Ecto neural progenitor cell (in vitro differentiated cells): ENCODE measurements at regions not wholly inside any gene's neighbourhood (a gene's known extent, or its start where the extent isn't known, plus 50 kb on each side); places are given as distances from the start of the nearest gene placed in this dataset.

ENCODE experiments used
- DNase-seq: peaks from one replicate; pipeline ENCODE4 v3.0.0-alpha.2; 2018; ENCODE audit warnings: low spot score

DNA sequence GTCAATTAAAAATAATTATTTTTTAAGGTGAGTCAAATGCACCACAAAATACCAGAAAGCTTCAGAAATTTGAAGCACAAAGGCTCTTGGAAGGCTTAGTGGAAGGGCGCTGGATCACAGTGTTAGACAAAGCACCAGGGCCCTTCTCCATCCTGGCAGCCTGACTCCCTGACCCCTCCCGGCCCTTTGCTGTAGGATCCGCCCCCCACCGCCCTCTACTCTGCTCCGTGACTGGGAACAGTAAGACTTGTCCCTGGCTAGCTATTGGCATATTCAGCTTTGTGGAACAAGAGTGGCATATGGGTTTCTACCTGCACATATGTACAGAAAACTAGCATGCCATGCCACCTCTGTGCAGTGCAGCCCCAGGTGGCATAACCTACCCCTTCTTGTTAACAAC, 222.1 kb downstream of the SYK start:
- peak; percentile 41 for DNase-seq

DNA sequence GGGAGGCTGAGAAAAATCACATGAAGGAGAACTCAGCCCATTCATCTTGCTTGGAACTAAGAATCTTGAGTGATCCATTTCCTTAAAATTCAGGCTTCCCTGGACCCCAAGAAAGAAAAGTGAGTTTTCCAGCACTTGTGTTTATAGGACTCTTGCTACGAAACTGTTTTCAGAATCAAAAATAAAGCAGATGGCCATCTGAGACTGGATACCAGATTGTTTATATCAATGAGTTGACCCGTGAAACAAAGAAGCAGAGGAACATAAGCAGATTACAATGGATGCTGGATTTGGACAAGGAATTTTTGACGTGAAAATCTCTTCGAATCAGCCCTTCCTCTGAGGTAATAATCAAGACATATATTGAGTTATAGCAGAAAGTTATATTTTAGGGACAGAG, 223.2 kb downstream of the SYK start:
- no peak for DNase-seq

DNA sequence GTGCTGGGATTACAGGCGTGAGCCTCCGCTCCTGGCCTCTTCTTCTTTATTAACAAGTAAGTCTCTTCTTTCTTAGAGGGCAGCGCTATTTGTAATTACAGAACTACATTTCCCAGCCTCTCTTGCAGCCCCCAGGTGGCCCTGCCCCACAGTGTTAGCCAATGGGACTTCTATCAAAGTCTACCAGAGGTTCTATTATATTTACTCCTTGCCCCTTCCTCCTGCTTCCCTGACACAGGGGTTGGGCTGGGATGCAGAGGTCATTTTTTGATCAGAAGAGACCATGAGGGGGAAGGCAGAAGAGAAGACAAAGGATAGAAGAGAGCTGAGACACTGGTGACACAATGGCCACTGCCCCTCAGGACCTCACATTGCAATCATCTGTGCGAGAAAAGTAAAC, 224.2 kb downstream of the SYK start:
- DNase-seq: no peak

DNA sequence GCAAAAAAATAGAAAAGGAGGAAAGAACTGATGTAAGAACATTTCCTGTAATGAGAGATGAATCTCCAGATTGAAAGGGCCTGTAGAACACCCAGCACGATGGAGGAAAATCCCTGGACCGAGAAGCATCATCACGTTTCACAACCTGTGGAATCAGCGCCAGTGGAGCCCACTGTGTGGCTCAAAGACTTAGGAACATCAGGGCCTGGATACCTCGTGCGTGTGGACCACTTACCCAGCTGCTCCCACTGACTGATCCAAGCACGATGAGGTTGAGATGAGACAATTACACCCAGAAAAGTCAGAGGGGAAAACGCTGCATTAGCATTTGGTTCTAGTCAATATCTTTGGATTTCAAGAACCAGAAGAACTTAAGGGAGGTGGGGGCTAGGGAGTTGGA, 224.6 kb downstream of the SYK start:
- peak; percentile 22 for DNase-seq

- no peak for DNase-seq
These were observed 225.4 kb downstream of the SYK start for GRCh38 chr9:91027005-91027404.

DNA sequence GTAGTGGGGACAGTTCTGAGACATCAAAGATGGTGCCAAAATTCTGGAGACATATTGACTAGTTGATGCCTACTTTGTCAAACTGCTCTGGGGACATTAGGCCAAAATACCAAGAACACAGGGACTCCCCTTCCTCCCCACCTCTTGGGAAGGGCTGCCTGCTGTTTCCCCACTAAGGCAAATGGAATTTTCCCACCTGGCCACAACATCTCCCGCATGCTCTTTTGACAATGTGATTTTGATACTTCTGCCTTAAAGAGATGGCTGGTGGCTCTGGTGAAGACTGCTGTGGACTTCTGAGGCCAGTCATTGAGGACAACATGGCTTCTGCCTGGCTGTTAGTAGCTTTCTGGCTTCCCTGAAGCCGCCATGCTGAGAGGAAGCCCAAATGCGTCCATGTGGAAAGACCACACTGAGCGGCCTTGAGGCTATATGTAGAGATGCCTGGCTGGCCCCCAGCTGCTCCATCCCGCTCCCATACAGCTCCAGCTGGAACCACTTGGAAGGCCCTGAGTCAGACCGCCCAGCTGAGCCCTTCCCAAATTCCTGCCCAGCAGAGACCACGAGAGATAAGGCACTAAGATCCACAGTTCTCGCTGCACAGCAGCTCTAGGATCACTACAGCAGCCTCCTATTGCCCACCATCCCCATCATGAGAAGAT, 226.7 kb downstream of the SYK start:
- DNase-seq: peak; percentile 38

- peak; percentile 43 for DNase-seq
These were observed 228.2 kb downstream of the SYK start for GRCh38 chr9:91029650-91030361.

- DNase-seq: no peak
These were observed 230.5 kb downstream of the SYK start for GRCh38 chr9:91032121-91032531.

DNA sequence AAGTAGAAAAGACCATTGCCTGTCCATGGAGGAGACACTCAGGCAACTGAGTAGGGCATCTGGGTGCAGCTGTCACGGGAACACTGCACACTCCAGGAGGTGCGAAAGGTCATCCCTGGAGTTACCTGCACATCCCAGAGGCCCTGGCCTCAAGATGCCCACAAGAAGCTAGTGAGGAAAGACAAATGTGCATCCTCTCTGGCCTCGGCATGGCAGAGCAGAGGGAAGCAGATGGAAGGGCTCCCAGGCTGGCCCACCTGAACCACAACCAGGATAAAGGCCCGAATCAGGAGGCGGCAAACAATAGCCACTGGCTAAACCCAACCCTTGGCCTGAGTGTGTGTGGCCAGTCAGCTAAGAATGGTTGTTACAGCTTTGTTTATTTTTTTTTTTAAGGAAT, 231.7 kb downstream of the SYK start:
- peak; percentile 21 for DNase-seq

DNA sequence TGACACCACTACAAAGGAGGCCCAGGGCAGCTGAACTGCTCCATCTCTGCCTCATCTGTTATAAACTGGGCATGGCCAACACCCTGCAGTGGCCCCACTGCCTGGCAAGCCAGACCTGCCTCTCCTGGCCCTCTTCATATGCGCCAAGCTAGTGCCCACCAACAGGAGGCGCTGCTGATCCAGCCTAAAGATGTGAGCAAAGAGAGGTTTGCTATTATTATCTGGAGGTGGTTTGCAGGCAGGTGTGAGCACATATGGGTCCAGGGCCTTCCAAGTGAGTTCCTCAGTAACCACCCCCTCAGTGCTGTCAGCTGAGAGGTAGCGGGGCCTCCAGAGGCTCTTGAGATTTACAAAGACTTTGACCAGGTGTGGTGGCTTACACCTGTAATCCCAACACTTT, 232.2 kb downstream of the SYK start:
- DNase-seq: peak; percentile 48

GRCh38 chr9:91034521-91034920, 232.9 kb downstream of the SYK start:
- peak; percentile 24 for DNase-seq

GRCh38 chr9:91034976-91035824, 233.6 kb downstream of the SYK start:
- peak; percentile 32 for DNase-seq

DNA sequence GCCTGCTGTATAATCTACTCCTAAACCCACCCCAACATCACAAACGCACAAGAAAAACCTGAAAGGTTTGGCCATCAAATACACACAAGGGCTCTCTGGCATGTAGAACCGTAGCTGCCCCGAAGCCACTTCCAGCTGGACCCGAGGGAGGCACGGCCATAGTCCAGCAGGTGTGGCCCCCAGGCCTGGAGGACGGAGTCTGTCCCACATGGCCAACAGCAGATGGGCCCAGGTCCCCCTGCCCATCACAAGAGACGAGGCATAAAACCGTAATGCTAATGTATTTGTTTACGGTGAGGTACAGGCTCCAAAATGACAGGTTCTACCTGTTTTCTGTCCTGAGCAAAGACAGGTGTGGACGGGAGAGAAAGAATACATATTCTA, 234.2 kb downstream of the SYK start:
- DNase-seq: no peak

GRCh38 chr9:91036356-91036755, 234.7 kb downstream of the SYK start:
- no peak for DNase-seq

GRCh38 chr9:91036826-91037510, 235.3 kb downstream of the SYK start:
- peak; percentile 76 for DNase-seq

DNA sequence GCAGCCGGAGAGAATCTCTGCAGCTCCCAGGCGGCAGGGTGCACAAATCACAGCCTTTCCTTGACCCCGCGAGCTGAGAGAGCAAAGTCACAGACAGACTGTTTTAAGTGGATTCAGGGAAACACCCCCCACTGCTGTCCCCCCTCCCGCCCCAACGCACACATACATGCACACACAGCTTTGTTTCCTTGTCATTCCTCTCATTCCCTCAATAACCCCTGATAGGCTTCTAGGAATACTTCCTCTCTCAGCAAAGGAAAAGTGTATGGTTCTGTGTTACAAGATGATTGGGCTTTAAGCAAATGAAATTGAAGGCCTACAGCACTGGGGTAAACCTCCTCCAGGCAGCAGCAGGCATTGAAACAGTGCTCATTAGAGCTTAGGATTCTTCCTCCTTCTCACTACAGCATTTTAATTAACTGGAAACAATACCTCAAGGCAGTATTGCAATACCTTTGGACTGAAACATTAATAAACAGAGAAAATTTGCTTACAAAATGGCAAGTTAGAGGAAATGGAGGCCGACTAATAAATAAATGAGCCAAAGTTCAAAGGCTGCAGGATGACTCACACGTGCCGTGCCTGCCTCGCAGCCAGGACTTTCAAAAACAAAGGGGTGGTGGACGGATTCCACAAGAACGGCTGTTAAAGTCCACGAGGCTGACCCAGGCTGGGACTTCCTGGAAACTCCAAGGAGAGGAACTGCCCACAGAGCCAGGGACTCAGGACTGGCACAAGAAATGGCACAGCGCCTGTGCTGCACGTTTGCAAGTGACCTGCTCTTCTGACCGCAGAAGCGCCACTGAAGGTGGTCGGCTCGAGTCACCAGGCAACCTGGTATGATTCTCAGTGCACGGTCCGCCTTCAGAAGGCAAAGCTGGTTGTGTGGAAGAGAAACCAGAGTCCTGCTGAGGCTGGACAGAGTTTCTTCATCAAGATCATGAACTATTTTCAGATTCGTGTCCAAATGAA, 236.2 kb downstream of the SYK start:
- no peak for DNase-seq

DNA sequence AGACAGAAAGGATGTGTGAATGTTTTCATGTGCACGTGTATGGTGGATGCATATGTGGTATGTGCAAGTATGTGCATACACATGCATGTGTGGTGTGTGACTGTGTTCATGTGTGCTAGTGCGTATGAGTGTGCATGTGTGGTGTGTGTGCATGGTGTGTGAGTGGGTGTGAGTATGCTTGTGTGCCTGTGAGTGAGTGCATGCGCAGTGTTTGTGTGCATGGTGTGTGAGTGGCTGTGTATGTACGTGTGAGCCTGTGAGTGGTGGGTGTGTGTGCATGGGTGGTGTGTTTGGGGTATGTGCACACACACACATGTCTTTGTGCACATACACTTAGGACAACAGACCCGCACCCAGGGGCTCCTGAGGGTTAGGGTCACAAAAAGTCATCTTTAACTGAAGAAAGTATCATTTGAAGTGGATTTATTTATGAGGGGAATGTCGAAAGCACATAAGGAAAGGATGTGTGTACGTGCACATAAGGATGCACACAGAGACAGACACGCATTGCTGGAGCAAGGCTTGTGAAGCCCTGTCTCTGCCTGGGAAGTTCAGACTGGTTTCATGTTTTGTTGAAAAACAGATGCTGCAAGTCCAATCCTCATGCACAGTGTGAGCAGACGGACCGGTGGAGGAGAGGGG, 237.0 kb downstream of the SYK start:
- DNase-seq: no peak

DNA sequence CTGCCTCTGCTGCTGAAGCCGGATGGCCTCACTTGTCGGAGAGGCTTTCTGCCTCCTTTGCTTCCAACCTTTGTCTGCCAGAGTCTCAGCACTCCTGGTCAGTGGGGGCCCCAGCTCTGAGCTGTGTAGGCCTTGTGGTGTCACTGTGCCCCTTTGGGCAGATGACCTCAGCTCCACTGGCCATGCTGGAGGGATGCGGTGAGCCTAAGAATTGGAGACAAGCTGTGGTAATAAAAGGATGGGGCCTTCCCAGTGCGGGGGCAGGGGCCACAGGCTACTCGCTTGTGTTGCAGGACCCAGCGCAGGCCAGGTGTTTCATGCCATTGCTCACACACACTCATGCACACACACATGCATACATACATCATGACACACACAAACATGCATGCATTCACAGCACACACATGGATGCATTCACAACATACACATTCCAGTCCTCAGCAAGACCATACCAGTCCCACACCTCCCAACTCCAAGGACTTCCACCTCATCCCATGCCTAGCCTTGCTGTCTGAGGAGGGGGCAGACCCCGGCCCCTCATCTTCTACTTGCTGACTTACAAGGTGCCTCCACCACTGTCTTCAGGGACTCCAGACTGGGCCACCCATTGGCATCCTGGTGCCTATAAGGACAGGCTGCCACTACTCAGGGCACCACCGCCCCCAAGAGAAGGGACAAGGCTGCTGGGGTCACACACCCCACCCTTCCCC, 237.7 kb downstream of the SYK start:
- no peak for DNase-seq

- DNase-seq: no peak
These were observed 238.2 kb downstream of the SYK start for GRCh38 chr9:91039835-91040140.
